ENCODE measurements at regions not wholly inside any gene's neighbourhood (a gene's known extent, or its start where the extent isn't known, plus 50 kb on each side); places are given as distances from the start of the nearest gene placed in this dataset.

- DNase-seq = peak in 2 of 10 donors; percentile 19 to 73
- intact Hi-C loops (cut with DNase I) = no loop called here
Observed at GRCh38 chr18:57301573-57302559, 50.5 kb upstream of the ST8SIA3 start.

Measured in posterior cingulate gyrus (tissue), 11 donors.